Smooth muscle cell (in vitro differentiated cells): ENCODE measurements at regions not wholly inside any gene's neighbourhood (a gene's known extent, or its start where the extent isn't known, plus 50 kb on each side); places are given as distances from the start of the nearest gene placed in this dataset.
A peak's percentile ranks its signal among the peaks of the same experiment; 100 is the strongest.

Experiments used
- DNase-seq: peaks from one replicate; lab custom pipeline; 2025; ENCODE audit not compliant: unreplicated experiment; lab: John Stamatoyannopoulos, UW
- H2AFZ ChIP-seq: fragments of 200-600 bp; sonication (generic); 2 replicates; pipeline ENCODE4 v1.6.0; 2016; ENCODE audit warnings: antibody characterized with exemption, low read depth, mild to moderate bottlenecking
- H3F3A ChIP-seq: fragments of 200-600 bp; sonication (generic); 2 replicates; pipeline ENCODE4 v1.6.0; 2017; ENCODE audit warnings: antibody characterized with exemption, low read depth
- H3K27ac ChIP-seq: fragments of 200-600 bp; sonication (generic); 2 replicates; pipeline ENCODE4 v1.5.1; 2016; ENCODE audit warnings: low read depth, mild to moderate bottlenecking
- H3K27me3 ChIP-seq: fragments of 200-600 bp; sonication (generic); 2 replicates; pipeline ENCODE4 v1.6.1; 2016; ENCODE audit warnings: low read depth, mild to moderate bottlenecking
- H3K36me3 ChIP-seq: fragments of 200-600 bp; sonication (generic); 2 replicates; pipeline ENCODE4 v1.5.1; 2016; ENCODE audit warnings: low read depth
- H3K4me1 ChIP-seq: fragments of 200-600 bp; sonication (generic); 2 replicates; pipeline ENCODE4 v1.5.1; 2016; ENCODE audit warnings: low read depth
- H3K4me2 ChIP-seq: fragments of 200-600 bp; sonication (generic); 2 replicates; pipeline ENCODE4 v1.6.0; 2016; ENCODE audit warnings: mild to moderate bottlenecking
- H3K4me3 ChIP-seq: fragments of 200-600 bp; sonication (generic); 2 replicates; pipeline ENCODE4 v1.5.1; 2016; ENCODE audit warnings: mild to moderate bottlenecking
- H3K79me2 ChIP-seq: fragments of 200-600 bp; sonication (generic); 2 replicates; pipeline ENCODE4 v1.6.0; 2016; ENCODE audit warnings: low read depth, mild to moderate bottlenecking
- H3K9ac ChIP-seq: fragments of 200-600 bp; sonication (generic); 2 replicates; pipeline ENCODE4 v1.6.0; 2016; ENCODE audit warnings: low read depth
- H3K9me3 ChIP-seq: fragments of 200-600 bp; sonication (generic); replicated peaks from 2 replicates; pipeline ENCODE4 v1.5.1; 2016; ENCODE audit warnings: low read depth
- H4K20me1 ChIP-seq: fragments of 200-600 bp; sonication (generic); 2 replicates; pipeline ENCODE4 v1.6.0; 2016; ENCODE audit warnings: low read depth
- WGBS: methylation state at CpG from one replicate; pipeline ENCODE4 v1.1.7; 2016; ENCODE audit warnings: low lambda C conversion rate; 5-methylcytosine and 5-hydroxymethylcytosine counted together
- TF ChIP-seq, protein P1 (sequence below): fragments of 200-600 bp; sonication (generic); IDR thresholded peaks from 2 replicates; pipeline ENCODE4 v1.5.1; 2017; ENCODE audit warnings: borderline replicate concordance, mild to moderate bottlenecking, antibody characterized with exemption; ENCODE audit not compliant: insufficient read depth, poor library complexity, severe bottlenecking

DNA sequence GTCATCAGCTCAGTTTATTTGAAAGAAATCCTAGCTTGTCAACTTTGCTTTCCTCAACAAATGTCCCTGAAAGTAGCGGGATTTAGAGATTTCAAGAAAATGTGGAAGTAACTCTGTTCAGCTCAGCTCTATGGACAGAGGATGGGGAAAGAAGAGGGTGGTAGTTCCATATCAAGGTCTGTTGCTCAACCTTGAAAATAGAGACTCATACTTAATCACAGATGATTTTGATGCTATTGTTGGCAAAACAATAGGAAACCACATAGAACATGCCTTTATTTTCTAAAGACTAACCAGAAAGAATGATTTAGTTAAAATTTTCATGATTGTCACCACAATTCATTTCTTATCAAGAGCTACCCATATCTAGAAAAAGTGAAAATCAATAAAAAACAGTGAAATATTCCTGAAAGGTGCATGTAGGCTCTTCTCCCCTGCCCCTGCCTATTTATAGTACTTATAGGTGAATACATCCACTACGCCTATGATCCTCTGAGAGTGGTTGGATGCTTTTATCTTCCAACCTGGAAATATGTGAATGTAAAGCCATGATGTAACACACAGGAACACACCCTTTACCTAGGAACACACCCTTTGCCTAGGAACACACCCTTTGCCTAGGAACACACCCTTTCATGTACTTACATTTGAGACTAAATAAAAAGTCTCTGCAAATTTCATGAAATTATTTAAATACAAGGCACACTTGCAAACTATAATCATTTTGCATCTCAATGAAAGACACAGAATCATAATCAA is 65.8 kb downstream of the ETAA1 start:
- H3K4me2 ChIP-seq: no peak overlapping the region
- no peak for DNase-seq
- 94% methylated on average over 2 of the region's 2 CpGs for WGBS
- no peaks in the 10 kb centered on the region for H4K20me1 ChIP-seq
- H3K9ac ChIP-seq: peak overlapping the region; percentile 36
- H3K4me1 ChIP-seq: no peaks in the 10 kb centered on the region
- no peaks in the 10 kb centered on the region for H3K36me3 ChIP-seq
- no peaks in the 10 kb centered on the region for H3K27me3 ChIP-seq
- H3K9me3 ChIP-seq: no peaks in the 10 kb centered on the region
- TF ChIP-seq, protein P1, sequence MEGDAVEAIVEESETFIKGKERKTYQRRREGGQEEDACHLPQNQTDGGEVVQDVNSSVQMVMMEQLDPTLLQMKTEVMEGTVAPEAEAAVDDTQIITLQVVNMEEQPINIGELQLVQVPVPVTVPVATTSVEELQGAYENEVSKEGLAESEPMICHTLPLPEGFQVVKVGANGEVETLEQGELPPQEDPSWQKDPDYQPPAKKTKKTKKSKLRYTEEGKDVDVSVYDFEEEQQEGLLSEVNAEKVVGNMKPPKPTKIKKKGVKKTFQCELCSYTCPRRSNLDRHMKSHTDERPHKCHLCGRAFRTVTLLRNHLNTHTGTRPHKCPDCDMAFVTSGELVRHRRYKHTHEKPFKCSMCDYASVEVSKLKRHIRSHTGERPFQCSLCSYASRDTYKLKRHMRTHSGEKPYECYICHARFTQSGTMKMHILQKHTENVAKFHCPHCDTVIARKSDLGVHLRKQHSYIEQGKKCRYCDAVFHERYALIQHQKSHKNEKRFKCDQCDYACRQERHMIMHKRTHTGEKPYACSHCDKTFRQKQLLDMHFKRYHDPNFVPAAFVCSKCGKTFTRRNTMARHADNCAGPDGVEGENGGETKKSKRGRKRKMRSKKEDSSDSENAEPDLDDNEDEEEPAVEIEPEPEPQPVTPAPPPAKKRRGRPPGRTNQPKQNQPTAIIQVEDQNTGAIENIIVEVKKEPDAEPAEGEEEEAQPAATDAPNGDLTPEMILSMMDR: no peak
- H3K4me3 ChIP-seq: no peak overlapping the region
- no peak overlapping the region for H2AFZ ChIP-seq
- H3F3A ChIP-seq: no peaks in the 10 kb centered on the region
- H3K27ac ChIP-seq: peak overlapping the region; percentile 80
- H3K79me2 ChIP-seq: no peaks in the 10 kb centered on the region

DNA sequence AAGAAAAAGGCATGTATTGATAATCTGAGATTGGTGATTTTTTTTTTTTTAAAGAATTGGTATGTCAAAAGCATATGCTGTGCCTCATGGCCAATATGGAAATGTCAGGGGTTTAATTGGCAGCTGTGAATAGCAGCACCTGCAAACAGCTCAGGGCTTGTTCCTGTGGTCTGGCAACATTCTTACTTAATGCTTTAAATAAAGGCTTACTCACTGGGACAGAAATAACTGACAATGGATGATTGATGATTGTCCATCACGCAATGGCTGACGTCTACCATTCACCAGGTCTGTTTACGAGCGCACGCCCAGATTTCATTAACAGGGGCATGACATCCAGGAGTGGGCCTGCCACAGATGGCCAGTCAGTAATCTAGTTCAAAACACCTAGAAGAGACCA is 66.7 kb downstream of the ETAA1 start:
- WGBS: 53% methylated on average over 5 of the region's 5 CpGs
- H3K4me3 ChIP-seq: no peak overlapping the region
- no peaks in the 10 kb centered on the region for H3K79me2 ChIP-seq
- TF ChIP-seq, protein P1: no peak
- H3K27me3 ChIP-seq: no peaks in the 10 kb centered on the region
- no peaks in the 10 kb centered on the region for H3K4me1 ChIP-seq
- no peak overlapping the region for H2AFZ ChIP-seq
- no peaks in the 10 kb centered on the region for H3K9me3 ChIP-seq
- peak overlapping the region; percentile 81 for H3K27ac ChIP-seq
- no peak for DNase-seq
- H3K36me3 ChIP-seq: no peaks in the 10 kb centered on the region
- H3F3A ChIP-seq: no peaks in the 10 kb centered on the region
- peak overlapping the region; percentile 49 for H3K9ac ChIP-seq
- no peaks in the 10 kb centered on the region for H4K20me1 ChIP-seq
- no peak overlapping the region for H3K4me2 ChIP-seq

DNA sequence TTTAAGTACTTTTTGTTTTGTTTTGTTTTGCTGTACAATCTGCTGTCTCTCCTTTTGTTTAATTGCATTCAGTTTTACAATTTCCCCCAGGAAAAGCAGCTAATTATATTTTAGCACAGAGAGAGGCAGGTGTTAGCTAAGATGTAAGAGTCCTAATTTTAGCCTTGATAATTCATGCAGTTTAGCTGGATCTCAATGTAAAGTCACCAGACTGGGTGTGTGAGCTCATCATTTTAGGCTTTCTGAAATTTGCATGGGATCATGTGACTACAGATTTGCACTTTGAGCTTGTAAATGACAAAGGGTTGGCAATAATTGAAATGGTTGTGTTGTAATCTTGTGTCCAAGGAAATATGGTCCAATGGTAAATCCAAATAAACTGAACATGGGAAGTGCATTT is 68.5 kb downstream of the ETAA1 start:
- DNase-seq: no peak
- Histone ChIP-seq H3K4me2 (no peak overlapping the region), H4K20me1 (no peaks in the 10 kb centered on the region), H3K9ac (no peak overlapping the region), H3K4me1 (no peaks in the 10 kb centered on the region), H3F3A (no peaks in the 10 kb centered on the region), H3K27ac (no peak overlapping the region), H2AFZ (no peak overlapping the region), H3K9me3 (no peaks in the 10 kb centered on the region), H3K79me2 (no peaks in the 10 kb centered on the region), H3K36me3 (no peaks in the 10 kb centered on the region), H3K27me3 (no peaks in the 10 kb centered on the region), H3K4me3 (no peak overlapping the region)
- TF ChIP-seq, protein P1: no peak

DNA sequence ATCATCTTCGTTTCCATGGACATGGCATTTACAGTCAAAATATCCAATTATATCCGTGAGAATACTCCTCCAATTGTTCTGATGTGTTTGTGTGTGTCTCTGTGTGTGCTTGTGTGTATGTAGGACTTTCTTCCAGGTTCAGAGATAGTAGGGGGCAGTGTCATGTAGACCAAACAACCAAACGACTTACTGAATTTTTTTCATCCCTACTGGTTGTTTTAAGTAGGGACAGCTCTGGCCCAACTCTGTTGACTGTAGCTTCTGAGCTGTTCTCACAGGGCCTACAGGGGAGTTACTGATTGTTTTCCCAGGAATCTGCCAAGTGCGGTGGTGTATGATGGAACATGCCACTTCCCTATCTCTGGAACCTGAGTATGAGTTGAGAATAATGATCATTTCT is 69.6 kb downstream of the ETAA1 start:
- TF ChIP-seq, protein P1: no peak
- 86% methylated on average over 4 of the region's 4 CpGs for WGBS
- no peaks in the 10 kb centered on the region for H3K27me3 ChIP-seq

More for the DNA sequence above, 69.6 kb downstream of the ETAA1 start:
- Histone ChIP-seq H3K27ac (no peak overlapping the region), H3K9me3 (no peaks in the 10 kb centered on the region), H3K4me1 (no peaks in the 10 kb centered on the region), H3K79me2 (no peaks in the 10 kb centered on the region), H3K4me2 (no peak overlapping the region), H3K9ac (no peak overlapping the region), H3K4me3 (no peak overlapping the region), H2AFZ (no peak overlapping the region), H3F3A (no peaks in the 10 kb centered on the region), H3K36me3 (no peaks in the 10 kb centered on the region), H4K20me1 (no peaks in the 10 kb centered on the region)
- DNase-seq: no peak
